Spleen (tissue), 11 donors: ENCODE measurements at regions not wholly inside any gene's neighbourhood (a gene's known extent, or its start where the extent isn't known, plus 50 kb on each side); places are given as distances from the start of the nearest gene placed in this dataset.
"Not testable (repeated sequence)": the region's sequence is repeated elsewhere in the genome, so short reads cannot be mapped to it uniquely, and the experiment has no call there.

Source experiments
- DNase-seq: peaks from one replicate; pipeline ENCODE4 v3.0.0-alpha.2; 2020
- H3K27ac ChIP-seq, 8 donors: fragments of 200-600 bp; sonication (generic) in 7 of 8; 1 replicate in 4 of 8; 2 replicates in 4 of 8; pipeline versions ENCODE4 v1.5.0 to v1.8.0; 2016 to 2021; ENCODE audit warnings: inconsistent platforms in 4 of 8, mild to moderate bottlenecking in 4 of 8, moderate library complexity in 1 of 8
- H3K27me3 ChIP-seq, 7 donors: fragments of 200-600 bp; sonication (generic) in 6 of 7; replicated peaks in 1 of 7; 1 replicate in 4 of 7; 2 replicates in 3 of 7; pipeline versions ENCODE4 v1.5.0 to v1.8.0; 2016 to 2021; ENCODE audit warnings: inconsistent platforms in 3 of 7, mild to moderate bottlenecking in 1 of 7
- H3K36me3 ChIP-seq, 6 donors: fragments of 200-600 bp; sonication (generic) in 5 of 6; 1 replicate in 4 of 6; 2 replicates in 2 of 6; pipeline versions ENCODE4 v1.5.0 to v1.8.0; 2016 to 2021; ENCODE audit warnings: inconsistent platforms in 2 of 6
- H3K4me1 ChIP-seq, 6 donors: fragments of 200-600 bp; sonication (generic) in 5 of 6; 1 replicate in 3 of 6; 2 replicates in 3 of 6; pipeline versions ENCODE4 v1.5.0 to v1.8.0; 2016 to 2021; ENCODE audit warnings: inconsistent platforms in 3 of 6
- H3K4me3 ChIP-seq, 8 donors: fragments of 200-600 bp; sonication (generic) in 7 of 8; 1 replicate in 4 of 8; 2 replicates in 4 of 8; pipeline versions ENCODE4 v1.5.0 to v1.8.0; 2016 to 2021; ENCODE audit warnings: inconsistent platforms in 4 of 8, mild to moderate bottlenecking in 4 of 8, moderate library complexity in 2 of 8
- H3K9me3 ChIP-seq, 8 donors: fragments of 200-600 bp; sonication (generic) in 7 of 8; 1 replicate in 4 of 8; 2 replicates in 4 of 8; pipeline versions ENCODE4 v1.5.0 to v1.8.0; 2016 to 2021; ENCODE audit warnings: inconsistent platforms in 4 of 8
- POLR2A ChIP-seq, 3 donors: fragments of 450-650 bp; IDR thresholded peaks; one replicate each; pipeline ENCODE4 v1.5.1; 2017; ENCODE audit warnings: antibody characterized with exemption in 3 of 3, mild to moderate bottlenecking in 1 of 3
- POLR2AphosphoS5 ChIP-seq, 3 donors: sonication (generic); formaldehyde crosslinking; IDR thresholded peaks; one replicate each; pipeline ENCODE4 v1.5.1; 2017; ENCODE audit warnings: antibody characterized with exemption in 3 of 3
- WGBS, 5 donors: extraction: QIAGEN DNeasy Blood & Tissue Kit in 3 of 5; methylation state at CpG; one replicate each; pipeline versions ENCODE4 v1.1.5 to v1.1.7; 2013 to 2018; 5-methylcytosine and 5-hydroxymethylcytosine counted together
- intact Hi-C: fragments of 100-400 bp; cut with DNase I; formaldehyde crosslinking; loops from one replicate; pipeline ENCODE4 v1.15.0; 2023; ENCODE audit warnings: low total_unique reads
- TF ChIP-seq, protein P1 (sequence below), 11 experiments: fragments of 200-600 bp in 7 of 11; fragments of 450-650 bp in 4 of 11; sonication (generic) in 4 of 11; IDR thresholded peaks in 8 of 11; conservative IDR thresholded peaks in 3 of 11; 1 replicate in 7 of 11; 2 replicates in 4 of 11; pipeline versions ENCODE4 v1.4.0 to v1.8.0; 2016 to 2021; ENCODE audit warnings: antibody characterized with exemption in 11 of 11, inconsistent platforms in 4 of 11, mild to moderate bottlenecking in 1 of 11
- donor health status: healthy with polysubstance abuse.
- donor health status: DM: no; HTN: no; CAD: no; lungs with moderate emphysema.
- donor health status: DM: no; HTN: no; CAD: no.
- donor health status: Bipolar disorder and iron deficiency.
- donor health status: healthy.
- donor health status: DM: no; HTN: no; CAD: no.
- donor health status: DM: yes; HTN: yes; CAD: no.

DNA sequence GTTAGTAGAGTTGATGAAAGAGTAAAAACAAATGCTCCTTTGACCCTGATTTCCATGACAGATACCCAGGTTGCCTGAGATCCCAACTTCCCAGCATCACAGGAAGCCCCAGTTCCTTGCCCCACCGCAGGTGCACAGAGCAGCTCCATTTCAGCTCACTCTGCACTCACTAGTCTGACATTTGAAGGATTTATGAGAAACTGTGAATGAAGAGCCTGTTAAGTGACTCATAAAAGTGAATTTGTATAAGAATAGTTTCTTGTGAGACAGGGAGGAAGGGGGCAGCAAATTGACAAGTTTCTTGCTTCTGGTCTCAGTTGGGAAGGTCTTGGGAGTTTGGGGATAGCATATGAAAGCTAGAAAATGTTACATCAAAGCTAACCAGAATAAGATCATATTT is 248.7 kb upstream of the ATP5MC3 start:
- Histone ChIP-seq H3K36me3 (no peaks in the 10 kb centered on the region), H3K4me3 (no peak overlapping the region), H3K4me1 (no peaks in the 10 kb centered on the region), H3K9me3 (peaks cover 0 to 27% (median 19%) of the 10 kb centered on the region in 8 donors), H3K27ac (no peak overlapping the region), H3K27me3 (peaks cover 0 to 10% (median 0%) of the 10 kb centered on the region in 7 donors)
- no peak for DNase-seq
- WGBS, 5 donors, result 79 to 89% (median 89%) methylated on average over 1 of the region's 1 CpG
- TF ChIP-seq POLR2A (IDR thresholded peaks at IDR 0.05) (no peak), POLR2AphosphoS5 (IDR thresholded peaks at IDR 0.05) (no peak)
- TF ChIP-seq, protein P1, sequence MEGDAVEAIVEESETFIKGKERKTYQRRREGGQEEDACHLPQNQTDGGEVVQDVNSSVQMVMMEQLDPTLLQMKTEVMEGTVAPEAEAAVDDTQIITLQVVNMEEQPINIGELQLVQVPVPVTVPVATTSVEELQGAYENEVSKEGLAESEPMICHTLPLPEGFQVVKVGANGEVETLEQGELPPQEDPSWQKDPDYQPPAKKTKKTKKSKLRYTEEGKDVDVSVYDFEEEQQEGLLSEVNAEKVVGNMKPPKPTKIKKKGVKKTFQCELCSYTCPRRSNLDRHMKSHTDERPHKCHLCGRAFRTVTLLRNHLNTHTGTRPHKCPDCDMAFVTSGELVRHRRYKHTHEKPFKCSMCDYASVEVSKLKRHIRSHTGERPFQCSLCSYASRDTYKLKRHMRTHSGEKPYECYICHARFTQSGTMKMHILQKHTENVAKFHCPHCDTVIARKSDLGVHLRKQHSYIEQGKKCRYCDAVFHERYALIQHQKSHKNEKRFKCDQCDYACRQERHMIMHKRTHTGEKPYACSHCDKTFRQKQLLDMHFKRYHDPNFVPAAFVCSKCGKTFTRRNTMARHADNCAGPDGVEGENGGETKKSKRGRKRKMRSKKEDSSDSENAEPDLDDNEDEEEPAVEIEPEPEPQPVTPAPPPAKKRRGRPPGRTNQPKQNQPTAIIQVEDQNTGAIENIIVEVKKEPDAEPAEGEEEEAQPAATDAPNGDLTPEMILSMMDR (IDR thresholded peaks at IDR 0.05 in 8 of 11, conservative IDR thresholded peaks at IDR 0.05 in 3 of 11), result no peak
- intact Hi-C loops, result no loop called here

DNA sequence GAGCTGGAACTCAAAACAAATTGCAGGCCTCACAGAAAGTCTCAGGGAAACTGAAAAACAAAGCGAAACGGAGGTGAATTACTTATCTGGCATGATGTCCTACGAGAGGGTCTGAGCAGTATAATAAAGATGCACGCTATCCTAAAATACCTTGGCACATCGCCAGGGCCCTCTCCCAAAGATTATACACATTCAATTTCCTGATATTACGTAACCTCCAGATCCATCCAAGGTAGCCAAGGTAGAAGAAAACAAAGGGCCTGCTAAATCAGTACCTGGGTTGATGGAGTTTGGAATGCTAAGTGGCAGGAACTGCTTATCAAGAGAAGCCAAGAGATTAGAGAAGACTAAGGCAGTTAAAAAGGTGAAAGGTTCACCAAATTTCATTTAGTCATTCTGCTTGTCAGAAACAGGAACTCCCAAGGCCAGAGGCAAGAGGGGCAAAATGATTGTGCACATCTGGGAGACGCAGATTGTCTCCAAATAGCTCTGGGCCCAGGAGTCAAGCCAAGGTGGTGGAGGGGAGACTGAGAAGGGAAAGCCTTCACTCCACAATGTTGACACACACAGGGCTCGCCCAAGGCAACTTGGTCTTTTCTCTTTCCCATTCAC is 236.8 kb upstream of the ATP5MC3 start:
- no peaks in the 10 kb centered on the region for H3K9me3 ChIP-seq

DNA sequence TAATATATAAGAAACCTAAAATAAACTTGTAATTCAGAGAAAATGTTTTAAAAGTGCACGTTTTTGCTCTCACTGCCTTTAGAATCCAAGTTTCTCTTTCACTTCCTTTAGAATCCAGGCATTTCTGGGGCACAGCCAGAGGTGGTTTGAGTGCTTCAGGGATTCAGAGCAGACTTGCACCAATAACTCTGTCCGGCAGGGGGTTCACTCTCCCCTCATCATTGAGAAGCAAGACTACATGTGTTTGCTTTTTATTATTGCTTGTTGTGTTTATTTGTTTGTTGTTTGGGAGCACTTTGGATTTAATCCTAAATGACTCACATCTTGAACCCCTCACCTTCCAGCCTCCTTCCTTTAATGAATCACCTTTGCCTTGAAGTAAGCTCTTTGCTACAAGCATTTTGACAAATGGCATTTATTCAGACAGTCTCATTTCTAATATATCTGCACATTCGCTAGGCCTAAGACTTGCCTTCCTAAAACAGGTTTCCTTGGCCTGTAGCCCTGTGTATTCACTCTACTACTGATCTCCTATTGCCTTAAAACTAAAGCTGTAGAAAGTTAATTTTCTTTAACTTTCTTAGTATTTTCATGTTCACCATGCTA is 233.5 kb upstream of the ATP5MC3 start:
- Histone ChIP-seq H3K27ac (no peak overlapping the region), H3K36me3 (no peaks in the 10 kb centered on the region), H3K27me3 (peaks cover 0 to 17% (median 0%) of the 10 kb centered on the region in 7 donors), H3K4me3 (no peak overlapping the region), H3K9me3 (no peaks in the 10 kb centered on the region), H3K4me1 (peaks cover 0 to 12% (median 0%) of the 10 kb centered on the region in 6 donors)
- 33 to 44% (median 42%) methylated on average over 3 of the region's 3 CpGs for WGBS, 5 donors
- TF ChIP-seq, protein P1 (IDR thresholded peaks at IDR 0.05 in 8 of 11, conservative IDR thresholded peaks at IDR 0.05 in 3 of 11), result peak in 8 of 11 experiments; percentile 28 to 69 (median 54)
- TF ChIP-seq POLR2AphosphoS5 (IDR thresholded peaks at IDR 0.05), result no peak
- no peak for TF ChIP-seq POLR2A (IDR thresholded peaks at IDR 0.05)
- intact Hi-C loops, result no loop called here
- DNase-seq, result no peak

More for the DNA sequence above, 236.8 kb upstream of the ATP5MC3 start:
- no peaks in the 10 kb centered on the region for H3K36me3 ChIP-seq
- H3K4me3 ChIP-seq, result no peak overlapping the region
- DNase-seq, result no peak
- 50 to 70% (median 57%) methylated on average over 8 of the region's 8 CpGs for WGBS, 5 donors
- intact Hi-C loops, result no loop called here
- TF ChIP-seq POLR2A (IDR thresholded peaks at IDR 0.05) (no peak), POLR2AphosphoS5 (IDR thresholded peaks at IDR 0.05) (no peak)
- TF ChIP-seq, protein P1 (IDR thresholded peaks at IDR 0.05 in 8 of 11, conservative IDR thresholded peaks at IDR 0.05 in 3 of 11), result no peak
- peaks cover 0 to 12% (median 0%) of the 10 kb centered on the region in 6 donors for H3K4me1 ChIP-seq
- no peak overlapping the region for H3K27ac ChIP-seq
- H3K27me3 ChIP-seq, result peaks cover 0 to 39% (median 0%) of the 10 kb centered on the region in 7 donors

DNA sequence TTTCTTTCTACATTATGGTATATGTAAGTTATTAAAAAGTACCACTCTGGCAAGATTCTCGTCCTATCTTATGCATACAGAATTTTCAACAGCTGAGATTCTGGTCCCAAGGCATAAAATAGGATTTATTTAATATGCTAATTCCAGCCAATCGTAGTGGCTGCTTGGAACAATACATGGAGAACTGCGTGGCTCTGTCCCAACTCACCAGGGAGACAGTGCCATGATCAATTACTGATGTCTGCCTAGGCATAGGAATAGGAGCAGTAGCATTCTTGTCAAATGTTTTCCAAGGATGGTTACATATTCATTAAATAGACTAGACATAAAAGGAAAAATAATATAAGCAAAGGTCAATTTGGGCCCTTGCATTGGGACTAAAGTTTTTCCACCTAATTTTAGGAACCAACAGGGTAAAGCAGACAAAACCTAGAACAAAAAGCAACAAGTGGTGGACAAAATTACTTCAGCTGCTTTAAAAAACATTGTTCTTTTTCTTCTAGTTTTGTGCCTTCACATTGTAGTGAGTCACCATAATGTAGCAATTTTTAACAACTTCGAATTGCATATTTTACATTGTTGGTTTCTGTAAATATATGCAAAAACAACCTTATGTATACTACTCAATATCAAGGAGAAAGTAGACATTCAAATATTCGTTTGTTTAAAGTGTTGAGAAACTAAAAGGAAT is 232.8 kb upstream of the ATP5MC3 start:
- no peak overlapping the region for H3K27ac ChIP-seq
- TF ChIP-seq POLR2A (IDR thresholded peaks at IDR 0.05), result no peak
- TF ChIP-seq, protein P1 (IDR thresholded peaks at IDR 0.05 in 8 of 11, conservative IDR thresholded peaks at IDR 0.05 in 3 of 11), result no peak
- TF ChIP-seq POLR2AphosphoS5 (IDR thresholded peaks at IDR 0.05), result no peak
- peaks cover 0 to 12% (median 0%) of the 10 kb centered on the region in 7 donors for H3K27me3 ChIP-seq
- H3K9me3 ChIP-seq, result no peaks in the 10 kb centered on the region
- WGBS, 5 donors, result 69 to 83% (median 75%) methylated on average over 5 of the region's 5 CpGs
- peaks cover 0 to 12% (median 0%) of the 10 kb centered on the region in 6 donors for H3K4me1 ChIP-seq
- H3K4me3 ChIP-seq, result no peak overlapping the region
- H3K36me3 ChIP-seq, result no peaks in the 10 kb centered on the region
- no peak for DNase-seq
- intact Hi-C loops, result no loop called here

DNA sequence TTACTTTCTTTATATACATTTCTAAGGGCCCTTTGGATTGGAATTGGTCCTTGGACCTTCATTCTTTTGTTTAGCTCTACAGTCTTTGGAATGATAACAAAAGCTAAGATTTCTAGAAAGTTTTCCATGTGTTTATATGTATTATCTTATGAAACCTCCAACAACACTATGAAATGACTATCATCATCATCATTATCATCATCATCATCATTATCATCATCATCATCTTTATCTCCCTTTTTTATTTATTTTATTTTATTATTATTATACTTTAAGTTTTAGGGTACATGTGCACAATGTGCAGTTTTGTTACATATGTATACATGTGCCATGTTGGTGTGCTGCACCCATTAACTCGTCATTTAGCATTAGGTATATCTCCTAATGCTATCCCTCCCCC is 229.4 kb upstream of the ATP5MC3 start:
- H3K9me3 ChIP-seq, H3K4me1 ChIP-seq, H3K36me3 ChIP-seq, H3K27ac ChIP-seq, intact Hi-C loops, H3K4me3 ChIP-seq, DNase-seq: not testable (repeated sequence)
- H3K27me3 ChIP-seq, result peaks cover 0 to 16% (median 0%) of the 10 kb centered on the region in 7 donors
- 64% methylated on average over 1 of the region's 1 CpG; no CpG with 5 or more reads in 3 of the 5 donors for WGBS, 5 donors
